ENCODE measurements at regions not wholly inside any gene's neighbourhood (a gene's known extent, or its start where the extent isn't known, plus 50 kb on each side); places are given as distances from the start of the nearest gene placed in this dataset.
"Not testable (repeated sequence)": the region's sequence is repeated elsewhere in the genome, so short reads cannot be mapped to it uniquely, and the experiment has no call there.

- DNase-seq (ENCODE audit: low spot score), result no peak
Measured at GRCh38 chr2:125224830-125225229, 1199.7 kb downstream of the CNTNAP5 start.

- no peak for DNase-seq (ENCODE audit: low spot score)
Measured at GRCh38 chr2:125227843-125228392, 1202.8 kb downstream of the CNTNAP5 start.

GRCh38 chr2:125240870-125241269 is 1215.8 kb downstream of the CNTNAP5 start:
- no peak for DNase-seq (ENCODE audit: low spot score)

DNA sequence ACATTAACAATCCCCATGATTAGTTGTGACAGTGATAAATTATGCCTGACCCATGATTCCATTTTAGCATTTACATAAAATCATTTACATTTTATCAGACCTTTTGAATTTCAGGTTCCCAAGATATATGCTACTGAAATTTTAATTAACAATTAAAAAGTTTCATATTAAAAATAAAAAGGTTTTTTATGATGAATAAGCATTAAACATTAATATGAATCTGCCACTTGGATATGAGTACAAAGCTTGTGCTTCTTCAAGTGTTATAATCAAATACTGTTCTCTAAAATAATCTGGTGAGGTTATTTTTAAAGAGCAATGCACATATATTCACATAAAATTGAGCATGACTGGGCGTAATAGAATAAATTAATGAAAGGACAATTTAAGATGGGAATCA is 1218.0 kb downstream of the CNTNAP5 start:
- no peak for DNase-seq (ENCODE audit: low spot score)

- no peak for DNase-seq (ENCODE audit: low spot score)
Measured at GRCh38 chr2:125254010-125254409, 1228.9 kb downstream of the CNTNAP5 start.

DNA sequence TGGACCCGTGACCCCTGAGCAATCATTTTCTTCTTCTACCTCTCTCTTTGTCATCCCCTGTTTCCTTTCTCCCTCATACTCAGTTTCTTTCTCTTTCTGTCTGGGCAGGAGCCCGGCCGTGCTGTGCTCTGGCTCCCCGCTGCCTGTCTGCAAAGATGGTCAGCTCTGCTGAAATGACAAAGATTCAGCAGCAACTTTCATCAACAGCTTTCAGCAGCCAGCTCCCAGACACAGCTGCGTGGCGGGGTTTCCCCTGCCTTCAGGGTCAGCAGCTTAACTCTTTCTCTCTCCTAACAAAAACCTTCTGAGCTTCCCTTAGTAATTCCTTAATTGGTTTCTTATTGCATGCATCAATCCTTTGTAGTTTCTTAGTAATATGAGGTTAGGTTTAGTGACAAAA is 1234.4 kb downstream of the CNTNAP5 start:
- DNase-seq (ENCODE audit: low spot score), result no peak

GRCh38 chr2:125260366-125260930 is 1235.4 kb downstream of the CNTNAP5 start:
- not testable (repeated sequence) for DNase-seq (ENCODE audit: low spot score)

DNA sequence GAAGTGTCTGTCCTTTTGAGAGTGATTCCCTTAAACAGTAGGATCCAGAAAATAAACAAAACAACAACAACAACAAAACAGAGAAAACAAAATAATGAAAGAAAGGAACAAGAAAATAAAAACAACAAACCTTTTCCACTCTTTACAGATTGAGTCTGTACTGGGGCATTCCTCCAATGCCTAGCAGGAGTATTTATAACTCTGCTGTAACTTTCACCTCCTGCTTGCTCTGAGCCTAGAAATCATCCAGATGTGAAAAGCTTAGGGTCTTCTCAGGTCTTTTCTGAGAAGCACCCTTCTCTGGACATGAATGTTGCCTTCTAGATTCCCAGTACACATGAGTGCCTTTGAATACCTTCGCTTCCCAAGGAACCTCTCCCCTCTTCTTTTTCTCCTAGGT is 1239.4 kb downstream of the CNTNAP5 start:
- DNase-seq (ENCODE audit: low spot score), result no peak

DNA sequence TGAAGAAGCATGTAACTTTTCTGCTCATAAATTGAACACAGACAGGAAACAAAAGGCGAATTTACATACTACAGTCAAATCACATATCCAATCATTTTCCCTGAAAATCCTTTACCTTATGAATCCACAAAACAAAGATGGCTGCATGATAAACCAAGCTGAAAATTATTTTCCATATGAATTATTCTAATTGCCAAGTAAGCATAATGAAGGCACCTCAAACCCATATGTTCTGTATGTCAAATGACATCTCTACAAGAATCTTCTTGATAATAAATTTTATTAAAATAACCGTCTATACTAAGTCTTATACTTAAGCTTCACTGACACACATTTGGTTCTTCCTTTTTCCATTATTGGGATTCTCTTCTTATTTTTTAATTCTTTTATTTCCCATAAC is 1242.6 kb downstream of the CNTNAP5 start:
- no peak for DNase-seq (ENCODE audit: low spot score)

DNA sequence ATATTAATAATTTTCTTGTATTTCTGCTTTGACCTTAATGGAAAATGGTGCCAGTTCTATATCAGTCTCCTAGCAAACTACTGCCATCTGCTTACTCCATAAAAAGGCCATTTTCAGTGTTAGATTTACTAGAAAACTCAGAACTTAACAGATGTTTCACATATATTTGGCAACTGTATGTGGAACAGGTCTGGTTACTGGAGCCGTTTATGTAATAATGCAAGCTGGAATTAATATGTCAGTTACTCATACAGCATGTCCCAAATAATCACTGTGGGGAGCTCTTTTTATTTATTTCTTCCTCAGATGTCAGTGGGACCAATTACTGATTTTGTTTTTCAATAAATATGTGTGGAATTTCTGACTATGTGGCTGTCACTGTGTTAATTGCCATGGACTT is 1247.6 kb downstream of the CNTNAP5 start:
- no peak for DNase-seq (ENCODE audit: low spot score)

DNA sequence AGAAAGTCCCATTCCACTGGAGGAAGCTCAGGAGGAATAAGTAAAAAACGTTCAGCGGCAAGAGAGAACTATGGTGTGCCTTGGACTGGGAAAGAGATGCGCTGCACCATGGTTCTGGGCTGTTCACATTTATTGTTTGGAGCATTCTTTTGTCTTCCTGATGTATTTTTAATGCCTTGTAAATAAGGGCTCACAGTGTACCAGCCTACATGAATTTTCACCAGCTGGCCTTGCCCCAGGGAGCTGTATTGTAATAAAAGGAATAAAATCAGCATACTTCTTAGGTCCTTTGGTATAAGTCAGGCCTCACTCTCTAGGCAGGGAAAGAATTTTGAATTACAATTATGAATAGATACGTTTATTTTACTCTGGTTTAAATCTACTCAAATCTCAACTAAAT is 1249.6 kb downstream of the CNTNAP5 start:
- DNase-seq (ENCODE audit: low spot score), result no peak

DNA sequence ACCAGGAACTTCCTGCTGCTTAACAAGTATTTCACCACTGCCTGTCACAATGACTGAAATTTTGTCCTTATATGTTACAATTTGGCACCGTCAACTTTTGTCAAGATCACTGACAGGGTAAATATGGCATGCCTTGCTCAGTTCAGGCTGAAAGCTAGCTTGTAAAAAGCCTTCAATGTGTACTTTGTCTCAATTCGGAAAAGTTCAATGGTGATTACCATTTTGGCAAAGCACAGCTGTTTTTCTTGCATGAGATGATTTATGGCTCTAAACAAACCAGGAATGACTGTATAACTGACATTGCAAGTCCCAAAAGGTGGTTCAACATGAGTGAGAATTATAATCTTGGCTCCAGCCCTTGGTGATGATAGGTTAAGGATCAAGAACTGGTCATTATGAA is 1255.2 kb downstream of the CNTNAP5 start:
- DNase-seq (ENCODE audit: low spot score), result no peak

DNA sequence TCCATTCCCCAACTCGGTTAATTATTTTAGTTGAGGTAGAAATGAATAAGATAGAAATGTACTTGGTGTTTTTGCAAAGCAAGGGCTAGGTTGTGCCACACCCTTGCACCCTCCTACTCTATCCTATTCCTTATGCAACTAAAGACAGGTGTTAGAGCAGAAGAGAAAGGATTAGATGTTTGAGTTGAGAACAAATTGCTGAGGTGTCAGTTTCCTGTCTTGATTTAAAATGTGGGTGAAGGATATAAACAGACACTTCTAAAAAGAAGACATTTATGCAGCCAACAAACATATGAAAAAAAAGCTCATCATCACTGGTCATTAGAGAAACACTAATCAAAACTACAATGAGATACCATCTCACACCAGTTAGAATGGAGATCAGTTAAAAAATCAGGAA is 1256.2 kb downstream of the CNTNAP5 start:
- DNase-seq (ENCODE audit: low spot score), result no peak

DNA sequence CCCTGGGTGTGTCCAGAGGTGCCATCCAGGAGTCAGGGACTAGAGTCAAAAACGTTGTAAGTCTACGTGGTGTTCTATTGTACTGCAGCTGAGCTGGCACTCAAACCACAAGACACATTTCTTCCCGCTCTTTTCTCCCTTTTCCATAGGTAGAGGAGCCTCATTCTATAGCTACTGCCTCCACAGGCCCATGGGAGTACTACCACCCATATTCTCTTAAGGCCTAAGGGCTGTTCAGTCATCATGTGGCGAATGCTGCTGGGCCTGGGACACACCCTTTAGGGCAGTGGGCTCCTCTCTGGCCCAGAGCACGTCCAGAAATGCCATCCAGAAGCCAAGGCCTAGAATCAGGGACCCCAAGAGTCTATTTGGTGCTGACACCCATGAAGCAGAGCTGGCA is 1271.7 kb downstream of the CNTNAP5 start:
- DNase-seq (ENCODE audit: low spot score), result no peak

DNA sequence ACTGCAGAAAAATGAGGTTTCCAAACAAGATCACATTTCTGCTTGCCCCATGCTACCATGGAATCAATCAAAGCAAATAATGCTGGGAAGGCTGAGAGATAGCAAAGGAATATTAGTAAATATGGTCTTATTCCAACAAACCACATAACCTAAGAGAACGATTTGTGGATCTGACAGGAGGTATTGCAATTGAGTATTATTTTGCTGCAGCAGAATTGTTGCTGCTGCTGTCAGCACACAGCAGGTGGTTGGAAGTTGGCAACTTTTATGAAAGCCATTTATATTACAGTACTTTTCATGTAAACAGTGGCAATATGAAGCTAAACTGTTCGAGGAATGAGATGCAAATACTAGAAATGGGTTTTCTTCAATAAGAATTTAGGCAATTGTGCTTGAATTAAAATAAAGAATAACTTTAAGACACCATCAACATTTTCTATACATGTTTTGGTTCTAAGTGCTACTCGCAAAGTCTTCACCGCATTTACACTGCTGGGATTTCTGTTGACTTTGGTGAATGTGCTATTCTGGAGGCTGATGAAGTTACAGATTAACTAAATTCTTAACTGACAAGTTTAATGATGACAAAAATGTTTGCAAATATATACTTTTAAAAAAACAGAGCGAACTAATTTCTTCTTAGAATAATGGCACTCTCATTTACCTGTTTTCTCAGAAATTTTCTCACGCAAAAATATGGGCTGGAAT is 1285.7 kb downstream of the CNTNAP5 start:
- no peak for DNase-seq (ENCODE audit: low spot score)

GRCh38 chr2:125312342-125312741 is 1287.3 kb downstream of the CNTNAP5 start:
- DNase-seq (ENCODE audit: low spot score), result no peak

DNA sequence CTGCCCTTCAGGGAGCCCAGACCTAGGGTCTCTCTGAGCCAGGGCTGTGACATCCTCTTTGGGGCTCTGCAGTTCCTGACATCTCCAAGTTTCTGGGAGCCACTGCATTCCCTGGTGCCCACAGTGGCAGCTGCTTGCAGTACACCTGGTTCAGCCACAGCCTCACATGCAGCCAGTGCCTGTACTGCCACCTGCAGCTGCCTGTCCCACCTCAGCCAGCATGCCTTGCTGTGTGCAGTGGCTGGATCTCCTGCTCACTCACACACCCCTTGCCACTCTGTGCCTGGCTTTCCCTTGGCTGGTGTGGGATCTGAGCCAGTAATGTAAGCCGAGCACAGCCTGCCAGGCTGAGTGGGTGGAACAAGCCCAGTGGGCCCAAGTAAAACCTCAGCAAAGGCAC is 1288.7 kb downstream of the CNTNAP5 start:
- DNase-seq (ENCODE audit: low spot score), result no peak

GRCh38 chr2:125318740-125319139 is 1293.7 kb downstream of the CNTNAP5 start:
- no peak for DNase-seq (ENCODE audit: low spot score)

- DNase-seq (ENCODE audit: low spot score), result no peak
Measured at GRCh38 chr2:125324273-125324672, 1299.2 kb downstream of the CNTNAP5 start.

GRCh38 chr2:125330133-125330532 is 1305.0 kb downstream of the CNTNAP5 start:
- DNase-seq (ENCODE audit: low spot score), result no peak

GRCh38 chr2:125341353-125341752 is 1314.6 kb upstream of the GYPC start:
- no peak for DNase-seq (ENCODE audit: low spot score)

- DNase-seq (ENCODE audit: low spot score), result not testable (repeated sequence)
Measured at GRCh38 chr2:125353542-125353941, 1302.4 kb upstream of the GYPC start.

- no peak for DNase-seq (ENCODE audit: low spot score)
Measured at GRCh38 chr2:125364192-125364983, 1291.6 kb upstream of the GYPC start.

Measured in globus pallidus (tissue), 1 donor.